RWPE1 (cell line): ENCODE measurements at regions not wholly inside any gene's neighbourhood (a gene's known extent, or its start where the extent isn't known, plus 50 kb on each side); places are given as distances from the start of the nearest gene placed in this dataset.

Experiments used
- CTCF ChIA-PET: fragments of 350-600 bp; sonication (Branson Sonifier 250); formaldehyde crosslinking; extraction: SDS; loops from one replicate; lab custom pipeline; 2021; lab: Yijun Ruan, JAX
- POLR2A ChIA-PET: fragments of 400-600 bp; formaldehyde crosslinking; extraction: SDS; loops from one replicate; lab custom pipeline; 2020; ENCODE audit warnings: antibody characterized with exemption; ENCODE audit not compliant: low non-redundant PET; lab: Yijun Ruan, JAX
- DNase-seq: peaks from one replicate; pipeline ENCODE4 v3.0.0; 2012; ENCODE audit warnings: low spot score
- H3K27ac ChIP-seq: fragments of 450-650 bp; 2 replicates; pipeline ENCODE4 v1.5.1; 2017
- CTCF ChIP-seq: fragments of 450-650 bp; conservative IDR thresholded peaks from 2 replicates; pipeline ENCODE4 v1.5.1; 2017; ENCODE audit warnings: low read depth, mild to moderate bottlenecking

GRCh38 chrX:49773993-49774392 lies 55.1 kb upstream of the PAGE4 start:
- TF ChIP-seq CTCF = no peak
- DNase-seq = no peak
- no peak overlapping the region for H3K27ac ChIP-seq
- POLR2A ChIA-PET = no interaction called here
- CTCF ChIA-PET = no interaction called here

DNA sequence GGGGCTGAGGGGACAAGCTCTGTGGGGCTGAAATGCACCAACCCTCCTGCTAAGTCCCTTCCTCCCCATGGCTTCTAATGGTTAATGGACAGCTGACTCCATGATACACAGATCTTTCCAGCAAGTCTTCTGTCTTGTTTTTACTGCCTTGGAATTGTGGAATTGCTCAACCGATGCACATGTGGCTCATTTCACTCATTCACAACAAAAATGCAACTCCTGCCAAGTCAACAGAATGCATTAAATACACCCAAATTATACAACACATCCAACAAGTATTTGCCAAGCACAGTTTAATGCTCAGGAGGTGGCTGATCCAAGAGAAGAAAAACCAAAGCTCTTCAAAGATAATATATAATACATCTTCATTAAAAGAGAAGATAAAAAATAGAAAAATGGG lies 61.9 kb upstream of the PAGE4 start:
- ChIA-PET CTCF (no interaction called here), POLR2A (no interaction called here)
- H3K27ac ChIP-seq = no peak overlapping the region
- no peak for TF ChIP-seq CTCF
- DNase-seq = no peak

GRCh38 chrX:49762175-49762720 lies 66.5 kb upstream of the PAGE1 start:
- H3K27ac ChIP-seq = no peak overlapping the region
- TF ChIP-seq CTCF = no peak
- ChIA-PET CTCF (interaction anchor here (0.5 to 0.6 kb wide), 2 partner anchors 19 to 443 kb away, joined by 3 read pairs; no protein-coding TSS in a partner anchor), POLR2A (no interaction called here)
- DNase-seq = no peak

- DNase-seq = no peak
- CTCF ChIA-PET = interaction anchor here (0.5 kb wide), 1 partner anchor 443 kb away, joined by 3 read pairs; no protein-coding TSS in a partner anchor
- no peak overlapping the region for H3K27ac ChIP-seq
- POLR2A ChIA-PET = no interaction called here
- peak; percentile 17 for TF ChIP-seq CTCF
Observed at GRCh38 chrX:49761481-49761880, 65.7 kb upstream of the PAGE1 start.

GRCh38 chrX:49760290-49760890 lies 64.6 kb upstream of the PAGE1 start:
- no peak overlapping the region for H3K27ac ChIP-seq
- no peak for DNase-seq
- TF ChIP-seq CTCF = no peak
- ChIA-PET POLR2A (no interaction called here), CTCF (interaction anchor here (0.7 kb wide), 1 partner anchor 152 kb away, joined by 3 read pairs; no protein-coding TSS in a partner anchor)

DNA sequence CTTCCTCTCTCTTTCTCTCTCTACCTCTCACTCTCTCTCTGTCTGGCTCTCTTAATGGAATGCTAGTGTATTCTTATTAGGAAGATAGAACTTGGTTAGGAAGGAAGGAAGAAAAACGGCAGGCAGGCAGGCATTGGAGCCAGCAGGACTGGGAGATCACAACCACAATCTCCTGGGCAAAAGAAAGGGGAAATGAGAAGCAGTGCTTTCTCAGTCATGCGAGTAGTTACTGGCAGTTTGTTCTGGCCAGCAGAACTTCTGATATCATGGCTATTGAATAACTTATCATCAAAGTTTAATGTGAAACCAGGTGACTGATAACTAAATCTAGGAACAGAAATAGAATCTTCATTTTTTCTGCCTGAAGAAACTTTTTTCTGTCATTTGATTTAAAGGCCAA lies 60.9 kb upstream of the PAGE1 start:
- no peak for DNase-seq
- CTCF ChIA-PET = no interaction called here
- H3K27ac ChIP-seq = no peak overlapping the region
- POLR2A ChIA-PET = no interaction called here
- TF ChIP-seq CTCF = no peak
